K562 (cell line): ENCODE measurements at regions not wholly inside any gene's neighbourhood (a gene's known extent, or its start where the extent isn't known, plus 50 kb on each side); places are given as distances from the start of the nearest gene placed in this dataset.

ENCODE experiments used
- ATAC-seq: fragments of 200-7000 bp; cut with Tn5 transposase; 3 replicates; pipeline ENCODE4 v1.9.1; 2020; ENCODE audit warnings: moderate library complexity
- BruUV-seq: library from RNA; stranded (reverse); fragments of 400-500 nt; replicated peaks from 2 replicates; lab custom pipeline; 2021; lab: Mats Ljungman, UMichigan
- CTCF ChIA-PET: fragments of 300-600 bp; formaldehyde crosslinking; extraction: SDS; loops from one replicate; lab custom pipeline; 2021; ENCODE audit warnings: low intra/inter-chr PET ratio; lab: Yijun Ruan, JAX
- POLR2A ChIA-PET: fragments of 300-600, 350-650 bp; sonication (Branson Sonifier 250); formaldehyde crosslinking; extraction: SDS; loops from one replicate; lab custom pipeline; 2021; ENCODE audit warnings: antibody characterized with exemption, inconsistent platforms; lab: Yijun Ruan, JAX
- DNase-seq, 4 experiments: peaks; one replicate each; pipeline versions ENCODE4 v3.0.0 to v3.0.0-alpha.2; 2011 to 2018; ENCODE audit warnings: low spot score in 3 of 4, mixed read lengths in 3 of 4; ENCODE audit errors: extremely low read depth in 1 of 4
- FAIRE-seq: peaks from 2 replicates; lab custom pipeline; 2011; peaks lifted over from hg19 to GRCh38; lab: Jason Lieb, UNC
- H2AFZ ChIP-seq: 2 replicates; pipeline ENCODE4 v1.6.0; 2011; ENCODE audit warnings: low read depth, low read length, control low read depth, inconsistent platforms
- H3K27ac ChIP-seq: fragments of 200-600 bp; 3 replicates; pipeline ENCODE4 v1.8.0; 2011; ENCODE audit warnings: low read depth, mild to moderate bottlenecking, control low read depth, inconsistent platforms, low read length, moderate library complexity, mixed read lengths; ENCODE audit errors: extremely low read depth
- H3K27me3 ChIP-seq, 2 experiments: fragments of 300-600 bp in 1 of 2; 2 replicates in 1 of 2; 3 replicates in 1 of 2; pipeline versions ENCODE4 v1.6.0 to v1.8.0; 2011; ENCODE audit warnings: inconsistent platforms in 2 of 2, low read length in 2 of 2, mild to moderate bottlenecking in 1 of 2, mixed read lengths in 1 of 2, moderate library complexity in 1 of 2; ENCODE audit not compliant: control insufficient read depth in 2 of 2, insufficient read depth in 2 of 2
- H3K36me3 ChIP-seq: fragments of 300-600 bp; 3 replicates; pipeline ENCODE4 v1.8.0; 2011; ENCODE audit warnings: mild to moderate bottlenecking, low read length, inconsistent platforms; ENCODE audit not compliant: control insufficient read depth, insufficient read depth
- H3K4me1 ChIP-seq, 2 experiments: fragments of 200-600 bp in 1 of 2; replicated peaks in 1 of 2; 2 replicates in 1 of 2; 3 replicates in 1 of 2; pipeline versions ENCODE4 v1.5.1 to v1.8.0; 2011; ENCODE audit warnings: inconsistent platforms in 2 of 2, low read length in 2 of 2, mild to moderate bottlenecking in 1 of 2, mixed read lengths in 1 of 2, moderate library complexity in 1 of 2; ENCODE audit not compliant: control insufficient read depth in 2 of 2, insufficient read depth in 2 of 2
- H3K4me2 ChIP-seq: 2 replicates; pipeline ENCODE4 v1.6.1; 2011; ENCODE audit warnings: low read length, control low read depth, inconsistent platforms, mixed read lengths; ENCODE audit not compliant: insufficient read depth
- H3K4me3 ChIP-seq: fragments of 200-600 bp; sonication (generic), shearing (Covaris generic); 2 replicates; pipeline ENCODE4 v1.5.1; 2016; ENCODE audit warnings: control low read depth, inconsistent platforms
- H3K79me2 ChIP-seq: fragments of 200-600 bp; 3 replicates; pipeline ENCODE4 v1.8.0; 2011; ENCODE audit warnings: low read length, inconsistent platforms; ENCODE audit not compliant: control insufficient read depth, insufficient read depth
- H3K9ac ChIP-seq, 2 experiments: 2 replicates each; pipeline versions ENCODE4 v1.6.0 to v1.6.1; 2011; ENCODE audit warnings: low read depth in 2 of 2, low read length in 2 of 2, control low read depth in 1 of 2, inconsistent platforms in 1 of 2, mild to moderate bottlenecking in 1 of 2, mixed read lengths in 1 of 2; ENCODE audit not compliant: insufficient read depth in 1 of 2
- H3K9me1 ChIP-seq: one replicate; pipeline ENCODE4 v1.6.0; 2011; ENCODE audit warnings: inconsistent platforms, mild to moderate bottlenecking, low read length, moderate library complexity; ENCODE audit not compliant: control insufficient read depth, insufficient read depth
- H3K9me3 ChIP-seq: replicated peaks from 2 replicates; pipeline ENCODE4 v1.5.1; 2011; ENCODE audit warnings: low read depth, low read length, inconsistent platforms; ENCODE audit not compliant: control insufficient read depth, insufficient read depth
- H4K20me1 ChIP-seq: replicated peaks from 2 replicates; pipeline ENCODE4 v1.6.1; 2011; ENCODE audit warnings: low read length, inconsistent platforms, mixed read lengths; ENCODE audit not compliant: control insufficient read depth, insufficient read depth
- CCNT2 ChIP-seq: IDR thresholded peaks from 2 replicates; pipeline ENCODE4 v1.6.1; 2011; ENCODE audit warnings: borderline replicate concordance, low read depth, mild to moderate bottlenecking, moderate library complexity, mixed read lengths, low read length; ENCODE audit not compliant: insufficient read length; ENCODE audit errors: extremely low read depth
- CREBBP ChIP-seq: IDR thresholded peaks from one replicate; pipeline ENCODE4 v1.6.1; 2012; ENCODE audit warnings: low read depth, mild to moderate bottlenecking, control low read depth, inconsistent platforms, low read length
- GABPB2 ChIP-seq: fragments of 250-450 bp; sonication (Bioruptor Pico); conservative IDR thresholded peaks from 2 replicates; pipeline ENCODE4 v1.5.1; 2021; ENCODE audit warnings: mild to moderate bottlenecking
- ILF3 ChIP-seq: fragments of 450-650 bp; IDR thresholded peaks from 2 replicates; pipeline ENCODE4 v1.6.1; 2018; ENCODE audit warnings: antibody characterized with exemption, mild to moderate bottlenecking, moderate library complexity, borderline replicate concordance
- NFIC ChIP-seq: fragments of 450-650 bp; IDR thresholded peaks from 2 replicates; pipeline ENCODE4 v1.6.1; 2017; ENCODE audit warnings: mild to moderate bottlenecking, inconsistent platforms
- RBM22 ChIP-seq: fragments of 200-400 bp; formaldehyde crosslinking; IDR thresholded peaks from 2 replicates; pipeline ENCODE4 v1.6.1; 2018; ENCODE audit warnings: low read length, low read depth; ENCODE audit not compliant: poor library complexity, severe bottlenecking
- ZBED1 ChIP-seq: IDR thresholded peaks from 2 replicates; pipeline ENCODE4 v1.6.1; 2014
- WGBS: fragments of 100-300 bp; shearing (Covaris generic); methylation state at CpG from one replicate; pipeline ENCODE4 v1.1.6; 2016; ENCODE audit warnings: low coverage, mixed read lengths; ENCODE audit not compliant: insufficient coverage; ENCODE audit errors: missing lambda C conversion rate; 5-methylcytosine and 5-hydroxymethylcytosine counted together
- in situ Hi-C: fragments of 300-500 bp; cut with MboI; formaldehyde crosslinking; loops from 4 replicates; pipeline ENCODE4 v1.15.0; 2018; ENCODE audit warnings: inconsistent platforms, mixed read lengths
- intact Hi-C: fragments of 100-400 bp; cut with micrococcal nuclease; formaldehyde crosslinking; loops from 2 replicates; pipeline ENCODE4 v1.14.2; 2022

DNA sequence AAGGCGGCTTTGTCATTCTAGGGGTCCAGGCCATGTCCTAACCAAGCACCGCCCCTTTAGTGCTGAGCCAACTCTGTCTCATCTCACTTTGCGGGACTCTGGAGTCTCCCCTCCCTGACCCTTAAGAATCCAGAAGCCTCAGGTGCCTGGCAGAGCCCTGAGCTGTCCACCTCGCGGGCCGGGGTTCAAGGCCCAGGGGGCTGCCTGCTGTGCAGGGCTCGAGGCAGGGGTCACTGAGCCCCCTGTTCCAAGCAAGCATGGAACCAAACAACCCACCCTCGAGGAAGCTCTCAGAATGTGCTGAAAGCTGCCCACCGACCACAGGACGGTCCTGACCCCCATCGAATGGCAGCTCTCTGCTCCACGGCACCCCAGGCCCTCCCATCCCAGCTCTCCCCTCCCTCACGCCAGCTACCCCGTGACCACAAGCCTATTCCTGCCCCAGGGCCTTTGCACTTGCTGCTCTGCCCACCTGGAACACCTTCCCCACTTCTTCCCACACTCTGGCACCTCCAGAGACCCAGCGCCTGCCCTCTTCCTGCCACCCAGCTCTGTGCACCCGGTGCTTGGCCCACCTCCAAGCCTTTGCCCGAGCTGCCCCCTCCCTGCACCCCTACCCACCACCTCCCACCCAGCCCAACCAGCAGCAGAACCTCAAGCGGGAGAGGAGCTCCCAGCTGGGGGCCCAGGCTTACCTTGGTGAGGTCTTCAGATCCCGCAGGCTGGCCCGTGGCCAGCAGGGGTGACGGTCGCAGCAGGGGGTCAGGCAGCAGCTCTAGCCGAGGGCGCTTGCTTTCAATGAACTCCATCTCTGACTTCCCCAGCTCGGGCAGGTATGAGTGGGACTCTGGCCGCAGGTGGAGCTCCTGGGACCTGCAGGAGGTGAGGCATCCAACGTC, 84.3 kb downstream of the NCOR2 start:
- TF ChIP-seq CCNT2 (no peak), RBM22 (peak; percentile 45), ZBED1 (no peak), GABPB2 (CRISPR knock-in tag) (no peak), CREBBP (no peak), ILF3 (no peak), NFIC (peak; percentile 36)
- WGBS: 84% methylated on average over 19 of the region's 27 CpGs
- intact Hi-C loops: no loop called here
- DNase-seq (no peak), ATAC-seq (no peak), FAIRE-seq (no peak)
- Histone ChIP-seq H3K9me3 (no peaks in the 10 kb centered on the region), H3K9ac (peak overlapping the region in 1 of 2 experiments; percentile 23; a peak in 1 of 4 replicates), H4K20me1 (peaks cover 14% of the 10 kb centered on the region; the same call in 1 of the 2 replicates), H3K27me3 (no peaks in the 10 kb centered on the region), H3K79me2 (peaks cover 9% of the 10 kb centered on the region; the same call in 2 of the 3 replicates), H3K4me3 (no peak overlapping the region), H3K27ac (no peak overlapping the region), H2AFZ (no peak overlapping the region), H3K36me3 (peaks cover 48% of the 10 kb centered on the region; the same call in 2 of the 3 replicates), H3K4me2 (no peak overlapping the region), H3K9me1 (peaks cover 3% of the 10 kb centered on the region), H3K4me1 (peaks cover 15 to 78% of the 10 kb centered on the region in 2 experiments)
- no TSS peak for BruUV-seq
- in situ Hi-C loops: no loop called here
- ChIA-PET CTCF (no interaction called here), POLR2A (no interaction called here)
